H1 (cell line): ENCODE measurements at regions not wholly inside any gene's neighbourhood (a gene's known extent, or its start where the extent isn't known, plus 50 kb on each side); places are given as distances from the start of the nearest gene placed in this dataset.

Experiments used
- CTCF ChIA-PET: fragments of 300-600 bp; sonication (Branson Sonifier 250); formaldehyde crosslinking; loops from one replicate; lab custom pipeline; 2021; ENCODE audit not compliant: partially characterized antibody; lab: Charles Lee
- POLR2A ChIA-PET: fragments of 300-600 bp; sonication (Branson Sonifier 250); formaldehyde crosslinking; loops from one replicate; lab custom pipeline; 2021; ENCODE audit warnings: inconsistent platforms; ENCODE audit not compliant: partially characterized antibody; lab: Charles Lee
- DNase-seq, 2 experiments: peaks; one replicate each; pipeline versions ENCODE4 v3.0.0 to v3.0.0-alpha.2; 2010 to 2022; ENCODE audit warnings: low spot score in 2 of 2, low read depth in 1 of 2, mixed read lengths in 1 of 2
- FAIRE-seq: peaks from 2 replicates; lab custom pipeline; 2011; peaks lifted over from hg19 to GRCh38; lab: Jason Lieb, UNC
- H2AFZ ChIP-seq: 2 replicates; pipeline ENCODE4 v1.8.1; 2012; ENCODE audit warnings: low read length, inconsistent platforms
- H2AK5ac ChIP-seq: 2 replicates; pipeline ENCODE4 v1.6.1; 2013; ENCODE audit warnings: low read depth, low read length
- H2BK120ac ChIP-seq: replicated peaks from 2 replicates; pipeline ENCODE3; 2013; ENCODE audit warnings: low read depth, low read length, inconsistent platforms
- H2BK12ac ChIP-seq: 2 replicates; pipeline ENCODE4 v1.6.1; 2013; ENCODE audit warnings: low read depth, low read length
- H2BK15ac ChIP-seq: 2 replicates; pipeline ENCODE4 v1.6.1; 2013; ENCODE audit warnings: low read length
- H2BK20ac ChIP-seq: 2 replicates; pipeline ENCODE4 v1.6.1; 2013; ENCODE audit warnings: low read length
- H2BK5ac ChIP-seq: 2 replicates; pipeline ENCODE4 v1.6.1; 2013; ENCODE audit warnings: low read depth, low read length
- H3K14ac ChIP-seq: 2 replicates; pipeline ENCODE4 v1.6.1; 2013; ENCODE audit warnings: inconsistent platforms; ENCODE audit not compliant: insufficient read length
- H3K18ac ChIP-seq: 2 replicates; pipeline ENCODE4 v1.6.1; 2013; ENCODE audit warnings: low read length; ENCODE audit errors: extremely low read depth
- H3K23ac ChIP-seq: 2 replicates; pipeline ENCODE4 v1.6.1; 2013; ENCODE audit warnings: inconsistent platforms; ENCODE audit not compliant: insufficient read length
- H3K23me2 ChIP-seq: 2 replicates; pipeline ENCODE4 v1.6.1; 2013; ENCODE audit warnings: low read depth, low read length
- H3K27ac ChIP-seq: 2 replicates; pipeline ENCODE4 v1.6.1; 2011; ENCODE audit warnings: low read depth, low read length, inconsistent platforms
- H3K27me3 ChIP-seq, 4 experiments: replicated peaks in 1 of 4; 1 replicate in 1 of 4; 2 replicates in 3 of 4; pipeline versions ENCODE4 v1.6.1 to v1.8.1; 2011 to 2013; ENCODE audit warnings: low read length in 3 of 4, mild to moderate bottlenecking in 3 of 4, inconsistent platforms in 2 of 4, mixed read lengths in 2 of 4, moderate library complexity in 1 of 4; ENCODE audit not compliant: control insufficient read depth in 3 of 4, insufficient read depth in 3 of 4; ENCODE audit errors: extremely low read depth in 1 of 4
- H3K36me3 ChIP-seq, 4 experiments: 2 replicates each; pipeline versions ENCODE4 v1.6.1 to v1.8.1; 2011 to 2013; ENCODE audit warnings: mild to moderate bottlenecking in 4 of 4, low read length in 3 of 4, moderate library complexity in 2 of 4, control low read depth in 1 of 4, inconsistent platforms in 1 of 4; ENCODE audit not compliant: insufficient read depth in 4 of 4, control insufficient read depth in 2 of 4
- H3K4ac ChIP-seq: replicated peaks from 2 replicates; pipeline ENCODE3; 2013; ENCODE audit warnings: low read length, low read depth, mixed read lengths, inconsistent platforms; ENCODE audit not compliant: insufficient read length
- H3K4me1 ChIP-seq, 4 experiments: replicated peaks in 1 of 4; 1 replicate in 1 of 4; 2 replicates in 3 of 4; pipeline versions ENCODE4 v1.6.1 to v1.8.1; 2011 to 2013; ENCODE audit warnings: low read length in 3 of 4, inconsistent platforms in 2 of 4, mixed read lengths in 1 of 4; ENCODE audit not compliant: insufficient read depth in 4 of 4, control insufficient read depth in 3 of 4
- H3K4me2 ChIP-seq, 2 experiments: 2 replicates each; pipeline versions ENCODE4 v1.6.1 to v1.8.1; 2011 to 2013; ENCODE audit warnings: low read depth in 2 of 2, low read length in 2 of 2, control low read depth in 1 of 2, inconsistent platforms in 1 of 2, mild to moderate bottlenecking in 1 of 2; ENCODE audit not compliant: insufficient read depth in 1 of 2
- H3K4me3 ChIP-seq, 4 experiments: fragments of 200-600, 300-600 bp in 1 of 4; sonication (generic), shearing (Covaris generic), sonication (Bioruptor Twin) in 1 of 4; 2 replicates each; pipeline versions ENCODE4 v1.5.1 to v1.8.1; 2011 to 2016; ENCODE audit warnings: low read length in 4 of 4, low read depth in 3 of 4, control low read depth in 2 of 4, inconsistent platforms in 2 of 4, mild to moderate bottlenecking in 2 of 4, mixed read lengths in 1 of 4, moderate library complexity in 1 of 4; ENCODE audit not compliant: insufficient read depth in 2 of 4; ENCODE audit errors: extremely low read depth in 1 of 4
- H3K56ac ChIP-seq: replicated peaks from 2 replicates; pipeline ENCODE3; 2013; ENCODE audit warnings: low read depth, mild to moderate bottlenecking, mixed read lengths, low read length, inconsistent platforms; ENCODE audit not compliant: insufficient read length
- H3K79me1 ChIP-seq: 2 replicates; pipeline ENCODE4 v1.6.1; 2013; ENCODE audit warnings: low read depth, low read length, control low read depth
- H3K79me2 ChIP-seq, 2 experiments: 2 replicates each; pipeline versions ENCODE4 v1.6.1 to v1.8.1; 2012 to 2013; ENCODE audit warnings: low read length in 2 of 2, mild to moderate bottlenecking in 2 of 2, inconsistent platforms in 1 of 2; ENCODE audit not compliant: insufficient read depth in 2 of 2, control insufficient read depth in 1 of 2
- H3K9ac ChIP-seq, 4 experiments: replicated peaks in 1 of 4; 1 replicate in 1 of 4; 2 replicates in 3 of 4; pipeline versions ENCODE4 v1.6.1 to v1.8.1; 2011 to 2013; ENCODE audit warnings: low read depth in 3 of 4, low read length in 3 of 4, control low read depth in 2 of 4, mild to moderate bottlenecking in 2 of 4, moderate library complexity in 2 of 4, inconsistent platforms in 1 of 4; ENCODE audit errors: extremely low read depth in 1 of 4
- H3K9me3 ChIP-seq, 2 experiments: 2 replicates each; pipeline versions ENCODE4 v1.6.1 to v1.8.1; 2012 to 2013; ENCODE audit warnings: mild to moderate bottlenecking in 2 of 2, moderate library complexity in 2 of 2, control low read depth in 1 of 2, inconsistent platforms in 1 of 2, low read depth in 1 of 2, low read length in 1 of 2, mixed read lengths in 1 of 2; ENCODE audit not compliant: insufficient read depth in 2 of 2
- H4K20me1 ChIP-seq, 2 experiments: replicated peaks in 1 of 2; 2 replicates each; pipeline versions ENCODE3 to v1.8.1; 2011 to 2013; ENCODE audit warnings: inconsistent platforms in 2 of 2, low read length in 2 of 2, mild to moderate bottlenecking in 1 of 2; ENCODE audit not compliant: insufficient read depth in 2 of 2, control insufficient read depth in 1 of 2
- H4K5ac ChIP-seq: 2 replicates; pipeline ENCODE4 v1.6.1; 2013; ENCODE audit warnings: low read length, low read depth, mixed read lengths, inconsistent platforms; ENCODE audit not compliant: insufficient read length
- H4K8ac ChIP-seq: 2 replicates; pipeline ENCODE4 v1.8.0; 2013; ENCODE audit warnings: mild to moderate bottlenecking, moderate library complexity, low read length, inconsistent platforms; ENCODE audit not compliant: insufficient read depth; ENCODE audit errors: extremely low read depth
- H4K91ac ChIP-seq: replicated peaks from 2 replicates; pipeline ENCODE3; 2013; ENCODE audit warnings: low read length, mixed read lengths, inconsistent platforms; ENCODE audit not compliant: insufficient read length
- MAFK ChIP-seq: IDR thresholded peaks from 2 replicates; pipeline ENCODE4 v1.6.1; 2012; ENCODE audit warnings: low read depth, mild to moderate bottlenecking, improper control_type of control experiment, low read length
- PHF8 ChIP-seq: fragments of 200-600 bp; sonication (generic); conservative IDR thresholded peaks from 2 replicates; pipeline ENCODE4 v1.7.1; 2012; ENCODE audit warnings: low read depth, mild to moderate bottlenecking, inconsistent platforms, low read length, moderate library complexity
- SIRT6 ChIP-seq: IDR thresholded peaks from one replicate; pipeline ENCODE4 v1.7.1; 2012; ENCODE audit warnings: low read length, inconsistent platforms
- WGBS, 2 experiments: shearing (Covaris generic) in 1 of 2; methylation state at CpG; one replicate each; pipeline versions ENCODE4 v1.1.6 to v1.1.7; 2013 to 2015; ENCODE audit warnings: low lambda C conversion rate in 2 of 2, mixed read lengths in 2 of 2, inconsistent platforms in 1 of 2, low coverage in 1 of 2, missing lambda C conversion rate in 1 of 2; ENCODE audit not compliant: insufficient replicate concordance in 2 of 2, insufficient coverage in 1 of 2, insufficient read length in 1 of 2; ENCODE audit errors: extremely low coverage in 1 of 2, missing lambda C conversion rate in 1 of 2; 5-methylcytosine and 5-hydroxymethylcytosine counted together

- H3K4me2 ChIP-seq: no peak overlapping the region
- H3K4ac ChIP-seq: no peak overlapping the region
- H3K4me3 ChIP-seq: no peak overlapping the region
- TF ChIP-seq MAFK: peak; percentile 45; the same call in 1 of the 2 replicates
- TF ChIP-seq PHF8: no peak
- TF ChIP-seq SIRT6: no peak
- H3K27me3 ChIP-seq: no peaks in the 10 kb centered on the region
- no peak overlapping the region for H2BK12ac ChIP-seq
- no peaks in the 10 kb centered on the region for H3K36me3 ChIP-seq
- no peaks in the 10 kb centered on the region for H4K20me1 ChIP-seq
- CTCF ChIA-PET: interaction anchor here (2.4 kb wide), 1 partner anchor 20 kb away, joined by 4 read pairs; no protein-coding TSS in a partner anchor
- H3K23me2 ChIP-seq: no peaks in the 10 kb centered on the region
- no peak overlapping the region for H3K23ac ChIP-seq
- H2BK5ac ChIP-seq: no peak overlapping the region
- H2BK20ac ChIP-seq: no peak overlapping the region
- H3K56ac ChIP-seq: no peak overlapping the region
- no peak overlapping the region for H3K14ac ChIP-seq
- H4K8ac ChIP-seq: no peak overlapping the region
- DNase-seq (no peak), FAIRE-seq (no peak)
- H2AFZ ChIP-seq: no peak overlapping the region
- no peaks in the 10 kb centered on the region for H3K9me3 ChIP-seq
- H2BK15ac ChIP-seq: no peak overlapping the region
- WGBS, 2 experiments: 62% methylated on average over 3 of the region's 3 CpGs; no CpG with 5 or more reads in 1 of the 2 experiments
- H4K91ac ChIP-seq: no peak overlapping the region
- no peak overlapping the region for H3K9ac ChIP-seq
- no peak overlapping the region for H2BK120ac ChIP-seq
- H4K5ac ChIP-seq: no peak overlapping the region
- H3K27ac ChIP-seq: no peak overlapping the region
- POLR2A ChIA-PET: no interaction called here
- no peak overlapping the region for H3K18ac ChIP-seq
- no peak overlapping the region for H2AK5ac ChIP-seq
- no peaks in the 10 kb centered on the region for H3K79me1 ChIP-seq
- no peaks in the 10 kb centered on the region for H3K4me1 ChIP-seq
- H3K79me2 ChIP-seq: no peaks in the 10 kb centered on the region
Observed at GRCh38 chr14:98379830-98380229, 892.2 kb downstream of the BCL11B start.
